K562 (cell line): ENCODE measurements at regions not wholly inside any gene's neighbourhood (a gene's known extent, or its start where the extent isn't known, plus 50 kb on each side); places are given as distances from the start of the nearest gene placed in this dataset.

Source experiments
- ATAC-seq: fragments of 200-7000 bp; cut with Tn5 transposase; 3 replicates; pipeline ENCODE4 v1.9.1; 2020; ENCODE audit warnings: moderate library complexity
- BruUV-seq: library from RNA; stranded (reverse); fragments of 400-500 nt; replicated peaks from 2 replicates; lab custom pipeline; 2021; lab: Mats Ljungman, UMichigan
- CTCF ChIA-PET: fragments of 300-600 bp; formaldehyde crosslinking; extraction: SDS; loops from one replicate; lab custom pipeline; 2021; ENCODE audit warnings: low intra/inter-chr PET ratio; lab: Yijun Ruan, JAX
- POLR2A ChIA-PET: fragments of 300-600, 350-650 bp; sonication (Branson Sonifier 250); formaldehyde crosslinking; extraction: SDS; loops from one replicate; lab custom pipeline; 2021; ENCODE audit warnings: antibody characterized with exemption, inconsistent platforms; lab: Yijun Ruan, JAX
- DNase-seq, 4 experiments: peaks; one replicate each; pipeline versions ENCODE4 v3.0.0 to v3.0.0-alpha.2; 2011 to 2018; ENCODE audit warnings: low spot score in 3 of 4, mixed read lengths in 3 of 4; ENCODE audit errors: extremely low read depth in 1 of 4
- FAIRE-seq: peaks from 2 replicates; lab custom pipeline; 2011; peaks lifted over from hg19 to GRCh38; lab: Jason Lieb, UNC
- H2AFZ ChIP-seq: 2 replicates; pipeline ENCODE4 v1.6.0; 2011; ENCODE audit warnings: low read depth, low read length, control low read depth, inconsistent platforms
- H3K27ac ChIP-seq: fragments of 200-600 bp; 3 replicates; pipeline ENCODE4 v1.8.0; 2011; ENCODE audit warnings: low read depth, mild to moderate bottlenecking, control low read depth, inconsistent platforms, low read length, moderate library complexity, mixed read lengths; ENCODE audit errors: extremely low read depth
- H3K27me3 ChIP-seq, 2 experiments: fragments of 300-600 bp in 1 of 2; 2 replicates in 1 of 2; 3 replicates in 1 of 2; pipeline versions ENCODE4 v1.6.0 to v1.8.0; 2011; ENCODE audit warnings: inconsistent platforms in 2 of 2, low read length in 2 of 2, mild to moderate bottlenecking in 1 of 2, mixed read lengths in 1 of 2, moderate library complexity in 1 of 2; ENCODE audit not compliant: control insufficient read depth in 2 of 2, insufficient read depth in 2 of 2
- H3K36me3 ChIP-seq: fragments of 300-600 bp; 3 replicates; pipeline ENCODE4 v1.8.0; 2011; ENCODE audit warnings: mild to moderate bottlenecking, low read length, inconsistent platforms; ENCODE audit not compliant: control insufficient read depth, insufficient read depth
- H3K4me1 ChIP-seq, 2 experiments: fragments of 200-600 bp in 1 of 2; replicated peaks in 1 of 2; 2 replicates in 1 of 2; 3 replicates in 1 of 2; pipeline versions ENCODE4 v1.5.1 to v1.8.0; 2011; ENCODE audit warnings: inconsistent platforms in 2 of 2, low read length in 2 of 2, mild to moderate bottlenecking in 1 of 2, mixed read lengths in 1 of 2, moderate library complexity in 1 of 2; ENCODE audit not compliant: control insufficient read depth in 2 of 2, insufficient read depth in 2 of 2
- H3K4me2 ChIP-seq: 2 replicates; pipeline ENCODE4 v1.6.1; 2011; ENCODE audit warnings: low read length, control low read depth, inconsistent platforms, mixed read lengths; ENCODE audit not compliant: insufficient read depth
- H3K4me3 ChIP-seq: fragments of 200-600 bp; sonication (generic), shearing (Covaris generic); 2 replicates; pipeline ENCODE4 v1.5.1; 2016; ENCODE audit warnings: control low read depth, inconsistent platforms
- H3K79me2 ChIP-seq: fragments of 200-600 bp; 3 replicates; pipeline ENCODE4 v1.8.0; 2011; ENCODE audit warnings: low read length, inconsistent platforms; ENCODE audit not compliant: control insufficient read depth, insufficient read depth
- H3K9ac ChIP-seq, 2 experiments: 2 replicates each; pipeline versions ENCODE4 v1.6.0 to v1.6.1; 2011; ENCODE audit warnings: low read depth in 2 of 2, low read length in 2 of 2, control low read depth in 1 of 2, inconsistent platforms in 1 of 2, mild to moderate bottlenecking in 1 of 2, mixed read lengths in 1 of 2; ENCODE audit not compliant: insufficient read depth in 1 of 2
- H3K9me1 ChIP-seq: one replicate; pipeline ENCODE4 v1.6.0; 2011; ENCODE audit warnings: inconsistent platforms, mild to moderate bottlenecking, low read length, moderate library complexity; ENCODE audit not compliant: control insufficient read depth, insufficient read depth
- H3K9me3 ChIP-seq: replicated peaks from 2 replicates; pipeline ENCODE4 v1.5.1; 2011; ENCODE audit warnings: low read depth, low read length, inconsistent platforms; ENCODE audit not compliant: control insufficient read depth, insufficient read depth
- H4K20me1 ChIP-seq: replicated peaks from 2 replicates; pipeline ENCODE4 v1.6.1; 2011; ENCODE audit warnings: low read length, inconsistent platforms, mixed read lengths; ENCODE audit not compliant: control insufficient read depth, insufficient read depth
- KLF10 ChIP-seq: fragments of 250-450 bp; sonication (Bioruptor Pico); IDR thresholded peaks from 2 replicates; pipeline ENCODE4 v1.6.1; 2021; ENCODE audit warnings: matching md5 sums
- MTA2 ChIP-seq: fragments of 450-650 bp; IDR thresholded peaks from 2 replicates; pipeline ENCODE4 v1.6.1; 2016; ENCODE audit warnings: low read depth
- MTA3 ChIP-seq: fragments of 450-650 bp; formaldehyde crosslinking; IDR thresholded peaks from 2 replicates; pipeline ENCODE4 v1.6.1; 2017; ENCODE audit warnings: mild to moderate bottlenecking, borderline replicate concordance
- PTTG1 ChIP-seq: fragments of 450-650 bp; IDR thresholded peaks from 2 replicates; pipeline ENCODE4 v1.6.1; 2016; ENCODE audit warnings: low read depth, mild to moderate bottlenecking, missing genetic modification characterization, missing compliant biosample characterization
- ZNF217 ChIP-seq: sonication (generic); formaldehyde crosslinking; IDR thresholded peaks from 2 replicates; pipeline ENCODE4 v1.8.0; 2022; ENCODE audit warnings: mild to moderate bottlenecking, missing genetic modification reagents
- ZNF253 ChIP-seq: fragments of 250-450 bp; sonication (Bioruptor Pico); conservative IDR thresholded peaks from 2 replicates; pipeline ENCODE4 v1.6.1; 2021; ENCODE audit warnings: mild to moderate bottlenecking
- ZNF280A ChIP-seq: fragments of 450-650 bp; IDR thresholded peaks from 2 replicates; pipeline ENCODE4 v1.6.1; 2018; ENCODE audit warnings: mild to moderate bottlenecking, low read depth; ENCODE audit not compliant: partially characterized antibody
- ZNF41 ChIP-seq: fragments of 250-450 bp; sonication (Bioruptor Pico); conservative IDR thresholded peaks from 2 replicates; pipeline ENCODE4 v1.4.0; 2020; ENCODE audit warnings: mild to moderate bottlenecking
- WGBS: fragments of 100-300 bp; shearing (Covaris generic); methylation state at CpG from one replicate; pipeline ENCODE4 v1.1.6; 2016; ENCODE audit warnings: low coverage, mixed read lengths; ENCODE audit not compliant: insufficient coverage; ENCODE audit errors: missing lambda C conversion rate; 5-methylcytosine and 5-hydroxymethylcytosine counted together
- in situ Hi-C: fragments of 300-500 bp; cut with MboI; formaldehyde crosslinking; loops from 4 replicates; pipeline ENCODE4 v1.15.0; 2018; ENCODE audit warnings: inconsistent platforms, mixed read lengths
- intact Hi-C: fragments of 100-400 bp; cut with micrococcal nuclease; formaldehyde crosslinking; loops from 2 replicates; pipeline ENCODE4 v1.14.2; 2022
- TF ChIP-seq, protein P1 (sequence below): fragments of 450-650 bp; IDR thresholded peaks from 2 replicates; pipeline ENCODE4 v1.6.1; 2016
- TF ChIP-seq, protein P2 (sequence below): fragments of 200-400 bp; formaldehyde crosslinking; IDR thresholded peaks from 2 replicates; pipeline ENCODE4 v1.6.1; 2017; ENCODE audit warnings: mild to moderate bottlenecking, low read depth, low read length, moderate library complexity
- TF ChIP-seq, protein P3 (sequence below): IDR thresholded peaks from 3 replicates; pipeline ENCODE4 v1.6.1; 2011; ENCODE audit warnings: borderline replicate concordance, mild to moderate bottlenecking, moderate library complexity; ENCODE audit not compliant: insufficient read length; ENCODE audit errors: extremely low read depth

DNA sequence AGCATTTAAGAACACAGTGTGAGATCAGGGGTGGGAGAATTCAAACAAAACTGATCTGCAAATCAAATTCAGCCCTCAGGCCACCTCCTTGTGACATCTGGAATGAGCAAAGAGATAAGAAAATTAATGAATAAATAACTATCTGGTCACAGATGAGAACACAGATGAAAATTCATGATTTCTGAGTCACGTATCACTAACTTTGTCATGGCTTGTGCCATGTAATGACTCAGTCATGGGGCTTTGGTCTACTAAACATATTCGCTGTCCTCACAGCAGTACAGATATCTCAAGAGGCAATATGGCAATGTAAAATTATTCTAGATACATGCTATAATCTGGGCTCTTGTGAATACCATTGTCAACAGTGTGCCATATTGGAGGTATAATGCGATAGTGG lies 274.4 kb downstream of the MAN2A1 start:
- H3K9me1 ChIP-seq = no peaks in the 10 kb centered on the region
- TF ChIP-seq ZNF280A (no peak), ZNF253 (CRISPR knock-in tag) (no peak), MTA2 (no peak), ZNF41 (CRISPR knock-in tag) (no peak), PTTG1 (no peak), ZNF217 (CRISPR knock-in tag) (no peak), MTA3 (no peak), KLF10 (no peak)
- TF ChIP-seq, protein P1, sequence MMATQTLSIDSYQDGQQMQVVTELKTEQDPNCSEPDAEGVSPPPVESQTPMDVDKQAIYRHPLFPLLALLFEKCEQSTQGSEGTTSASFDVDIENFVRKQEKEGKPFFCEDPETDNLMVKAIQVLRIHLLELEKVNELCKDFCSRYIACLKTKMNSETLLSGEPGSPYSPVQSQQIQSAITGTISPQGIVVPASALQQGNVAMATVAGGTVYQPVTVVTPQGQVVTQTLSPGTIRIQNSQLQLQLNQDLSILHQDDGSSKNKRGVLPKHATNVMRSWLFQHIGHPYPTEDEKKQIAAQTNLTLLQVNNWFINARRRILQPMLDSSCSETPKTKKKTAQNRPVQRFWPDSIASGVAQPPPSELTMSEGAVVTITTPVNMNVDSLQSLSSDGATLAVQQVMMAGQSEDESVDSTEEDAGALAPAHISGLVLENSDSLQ = no peak
- TF ChIP-seq, protein P2, sequence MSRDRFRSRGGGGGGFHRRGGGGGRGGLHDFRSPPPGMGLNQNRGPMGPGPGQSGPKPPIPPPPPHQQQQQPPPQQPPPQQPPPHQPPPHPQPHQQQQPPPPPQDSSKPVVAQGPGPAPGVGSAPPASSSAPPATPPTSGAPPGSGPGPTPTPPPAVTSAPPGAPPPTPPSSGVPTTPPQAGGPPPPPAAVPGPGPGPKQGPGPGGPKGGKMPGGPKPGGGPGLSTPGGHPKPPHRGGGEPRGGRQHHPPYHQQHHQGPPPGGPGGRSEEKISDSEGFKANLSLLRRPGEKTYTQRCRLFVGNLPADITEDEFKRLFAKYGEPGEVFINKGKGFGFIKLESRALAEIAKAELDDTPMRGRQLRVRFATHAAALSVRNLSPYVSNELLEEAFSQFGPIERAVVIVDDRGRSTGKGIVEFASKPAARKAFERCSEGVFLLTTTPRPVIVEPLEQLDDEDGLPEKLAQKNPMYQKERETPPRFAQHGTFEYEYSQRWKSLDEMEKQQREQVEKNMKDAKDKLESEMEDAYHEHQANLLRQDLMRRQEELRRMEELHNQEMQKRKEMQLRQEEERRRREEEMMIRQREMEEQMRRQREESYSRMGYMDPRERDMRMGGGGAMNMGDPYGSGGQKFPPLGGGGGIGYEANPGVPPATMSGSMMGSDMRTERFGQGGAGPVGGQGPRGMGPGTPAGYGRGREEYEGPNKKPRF = no peak
- TF ChIP-seq, protein P3, sequence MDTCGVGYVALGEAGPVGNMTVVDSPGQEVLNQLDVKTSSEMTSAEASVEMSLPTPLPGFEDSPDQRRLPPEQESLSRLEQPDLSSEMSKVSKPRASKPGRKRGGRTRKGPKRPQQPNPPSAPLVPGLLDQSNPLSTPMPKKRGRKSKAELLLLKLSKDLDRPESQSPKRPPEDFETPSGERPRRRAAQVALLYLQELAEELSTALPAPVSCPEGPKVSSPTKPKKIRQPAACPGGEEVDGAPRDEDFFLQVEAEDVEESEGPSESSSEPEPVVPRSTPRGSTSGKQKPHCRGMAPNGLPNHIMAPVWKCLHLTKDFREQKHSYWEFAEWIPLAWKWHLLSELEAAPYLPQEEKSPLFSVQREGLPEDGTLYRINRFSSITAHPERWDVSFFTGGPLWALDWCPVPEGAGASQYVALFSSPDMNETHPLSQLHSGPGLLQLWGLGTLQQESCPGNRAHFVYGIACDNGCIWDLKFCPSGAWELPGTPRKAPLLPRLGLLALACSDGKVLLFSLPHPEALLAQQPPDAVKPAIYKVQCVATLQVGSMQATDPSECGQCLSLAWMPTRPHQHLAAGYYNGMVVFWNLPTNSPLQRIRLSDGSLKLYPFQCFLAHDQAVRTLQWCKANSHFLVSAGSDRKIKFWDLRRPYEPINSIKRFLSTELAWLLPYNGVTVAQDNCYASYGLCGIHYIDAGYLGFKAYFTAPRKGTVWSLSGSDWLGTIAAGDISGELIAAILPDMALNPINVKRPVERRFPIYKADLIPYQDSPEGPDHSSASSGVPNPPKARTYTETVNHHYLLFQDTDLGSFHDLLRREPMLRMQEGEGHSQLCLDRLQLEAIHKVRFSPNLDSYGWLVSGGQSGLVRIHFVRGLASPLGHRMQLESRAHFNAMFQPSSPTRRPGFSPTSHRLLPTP = no peak
- TF ChIP-seq, all 486 proteins: peak for 0
- H3K27me3 ChIP-seq = no peaks in the 10 kb centered on the region
- FAIRE-seq = no peak
- no peak overlapping the region for H3K9ac ChIP-seq
- no peaks in the 10 kb centered on the region for H4K20me1 ChIP-seq
- H3K4me2 ChIP-seq = no peak overlapping the region
- H3K36me3 ChIP-seq = no peaks in the 10 kb centered on the region
- no peaks in the 10 kb centered on the region for H3K9me3 ChIP-seq
- no peaks in the 10 kb centered on the region for H3K79me2 ChIP-seq
- H3K4me1 ChIP-seq = no peaks in the 10 kb centered on the region
- H2AFZ ChIP-seq = no peak overlapping the region
- intact Hi-C loops = no loop called here
- no peak for ATAC-seq
- WGBS = 0% methylated on average over 3 of the region's 3 CpGs
- POLR2A ChIA-PET = no interaction called here
- no TSS peak for BruUV-seq
- no peak for DNase-seq
- in situ Hi-C loops = no loop called here
- no peak overlapping the region for H3K4me3 ChIP-seq
- no peak overlapping the region for H3K27ac ChIP-seq
- CTCF ChIA-PET = no interaction called here
